ENCODE measurements at regions not wholly inside any gene's neighbourhood (a gene's known extent, or its start where the extent isn't known, plus 50 kb on each side); places are given as distances from the start of the nearest gene placed in this dataset.

- no peak overlapping the region for H3K4me3 ChIP-seq (ENCODE audit: control insufficient read depth, low read depth, low read length)
- DNase-seq (ENCODE audit: low read depth) = no peak
- no peak for TF ChIP-seq CTCF (IDR thresholded peaks at IDR 0.05; ENCODE audit: control insufficient read depth, insufficient read depth, low read depth, low read length, missing control alignments)
These were observed 894.5 kb upstream of the ACVR2A start for GRCh38 chr2:146950361-146950760.

GRCh38 chr2:146949400-146949799, 895.4 kb upstream of the ACVR2A start:
- TF ChIP-seq CTCF (IDR thresholded peaks at IDR 0.05; ENCODE audit: control insufficient read depth, insufficient read depth, low read depth, low read length, missing control alignments) = no peak
- no peak overlapping the region for H3K4me3 ChIP-seq (ENCODE audit: control insufficient read depth, low read depth, low read length)
- no peak for DNase-seq (ENCODE audit: low read depth)

DNA sequence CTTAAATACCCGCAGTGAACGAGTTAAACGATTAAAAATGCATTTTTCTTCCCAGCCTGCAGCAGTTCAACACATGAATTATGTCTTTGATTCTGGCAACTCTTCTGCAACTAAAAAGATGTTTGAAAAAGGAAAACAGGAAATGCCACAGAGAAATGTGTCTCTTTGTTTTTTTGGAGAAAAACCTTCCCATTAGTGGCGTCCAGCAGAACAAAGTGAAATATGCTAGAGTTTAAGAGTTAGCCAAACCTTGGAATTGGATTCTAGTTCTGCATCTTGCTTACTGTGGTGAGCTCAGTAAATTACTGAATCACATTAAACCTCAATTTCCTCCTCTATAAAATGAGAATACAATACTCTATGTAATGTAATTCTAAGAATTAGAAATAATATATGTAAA, 900.2 kb upstream of the ACVR2A start:
- no peak for TF ChIP-seq CTCF (IDR thresholded peaks at IDR 0.05; ENCODE audit: control insufficient read depth, insufficient read depth, low read depth, low read length, missing control alignments)
- no peak for DNase-seq (ENCODE audit: low read depth)

GRCh38 chr2:146939991-146940685, 904.7 kb upstream of the ACVR2A start:
- no peak overlapping the region for H3K4me3 ChIP-seq (ENCODE audit: control insufficient read depth, low read depth, low read length)
- no peak for DNase-seq (ENCODE audit: low read depth)
- TF ChIP-seq CTCF (IDR thresholded peaks at IDR 0.05; ENCODE audit: control insufficient read depth, insufficient read depth, low read depth, low read length, missing control alignments) = no peak

More for the DNA sequence above, 900.2 kb upstream of the ACVR2A start:
- H3K4me3 ChIP-seq (ENCODE audit: control insufficient read depth, low read depth, low read length) = no peak overlapping the region

- no peak for TF ChIP-seq CTCF (IDR thresholded peaks at IDR 0.05; ENCODE audit: control insufficient read depth, insufficient read depth, low read depth, low read length, missing control alignments)
- no peak for DNase-seq (ENCODE audit: low read depth)
- no peak overlapping the region for H3K4me3 ChIP-seq (ENCODE audit: control insufficient read depth, low read depth, low read length)
These were observed 909.9 kb upstream of the ACVR2A start for GRCh38 chr2:146934921-146935320.

DNA sequence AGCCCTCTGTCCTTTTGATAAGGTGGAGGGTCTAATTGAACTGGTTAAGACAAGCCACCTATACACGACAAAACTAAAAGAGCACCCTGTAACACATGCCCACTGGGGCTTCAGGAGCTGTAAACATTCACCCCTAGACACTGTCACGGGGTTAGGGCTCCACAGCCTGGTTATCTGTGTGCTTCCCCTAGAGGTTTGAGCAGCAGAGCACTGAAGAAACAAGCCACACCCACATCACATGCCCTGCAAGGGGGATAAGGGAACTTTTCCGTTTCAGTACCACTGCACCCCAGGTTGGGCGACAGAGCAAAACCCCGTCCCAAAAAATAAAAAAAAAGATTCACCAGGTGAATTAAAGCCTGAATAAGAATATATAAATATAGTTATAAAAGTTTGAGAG, 913.7 kb upstream of the ACVR2A start:
- H3K4me3 ChIP-seq (ENCODE audit: control insufficient read depth, low read depth, low read length) = no peak overlapping the region
- no peak for TF ChIP-seq CTCF (IDR thresholded peaks at IDR 0.05; ENCODE audit: control insufficient read depth, insufficient read depth, low read depth, low read length, missing control alignments)
- no peak for DNase-seq (ENCODE audit: low read depth)
